Hepatocyte (in vitro differentiated cells): ENCODE measurements at regions not wholly inside any gene's neighbourhood (a gene's known extent, or its start where the extent isn't known, plus 50 kb on each side); places are given as distances from the start of the nearest gene placed in this dataset.

Source experiments
- DNase-seq: peaks from one replicate; pipeline ENCODE4 v3.0.0-alpha.2; 2016; ENCODE audit warnings: low spot score
- H2AFZ ChIP-seq: fragments of 200-600 bp; sonication (generic); 2 replicates; pipeline ENCODE4 v1.6.0; 2016; ENCODE audit warnings: antibody characterized with exemption, mild to moderate bottlenecking
- H3K27ac ChIP-seq: fragments of 200-600 bp; sonication (generic); 2 replicates; pipeline ENCODE4 v1.5.1; 2016; ENCODE audit warnings: mild to moderate bottlenecking
- H3K27me3 ChIP-seq: fragments of 200-600 bp; sonication (generic); 2 replicates; pipeline ENCODE4 v1.6.1; 2016
- H3K36me3 ChIP-seq: fragments of 200-600 bp; sonication (generic); replicated peaks from 2 replicates; pipeline ENCODE4 v1.5.1; 2016; ENCODE audit warnings: low read depth; ENCODE audit not compliant: insufficient read depth
- H3K4me1 ChIP-seq: fragments of 200-600 bp; sonication (generic); 2 replicates; pipeline ENCODE4 v1.5.1; 2016; ENCODE audit warnings: mild to moderate bottlenecking, moderate library complexity; ENCODE audit not compliant: insufficient read depth
- H3K4me2 ChIP-seq: fragments of 200-600 bp; sonication (generic); 2 replicates; pipeline ENCODE4 v1.6.0; 2016
- H3K4me3 ChIP-seq: fragments of 200-600 bp; sonication (generic); 2 replicates; pipeline ENCODE4 v1.5.1; 2016; ENCODE audit warnings: mild to moderate bottlenecking
- H3K79me2 ChIP-seq: fragments of 200-600 bp; sonication (generic); 2 replicates; pipeline ENCODE4 v1.6.0; 2017; ENCODE audit warnings: mild to moderate bottlenecking
- H3K9me2 ChIP-seq: fragments of 200-600 bp; sonication (generic); replicated peaks from 2 replicates; pipeline ENCODE4 v1.6.0; 2017; ENCODE audit warnings: mild to moderate bottlenecking; ENCODE audit not compliant: insufficient read depth
- H3K9me3 ChIP-seq: fragments of 200-600 bp; sonication (generic); 2 replicates; pipeline ENCODE4 v1.5.1; 2016; ENCODE audit warnings: low read depth, mild to moderate bottlenecking
- H4K20me1 ChIP-seq: fragments of 200-600 bp; sonication (generic); 2 replicates; pipeline ENCODE4 v1.6.0; 2016; ENCODE audit warnings: mild to moderate bottlenecking; ENCODE audit not compliant: insufficient read depth, poor library complexity, severe bottlenecking
- CTCF ChIP-seq: fragments of 200-600 bp; sonication (generic); IDR thresholded peaks from 2 replicates; pipeline ENCODE4 v1.5.1; 2016; ENCODE audit warnings: antibody characterized with exemption, mild to moderate bottlenecking; ENCODE audit not compliant: poor library complexity
- EZH2 ChIP-seq: fragments of 200-600 bp; sonication (generic); IDR thresholded peaks from 2 replicates; pipeline ENCODE4 v1.6.1; 2016; ENCODE audit warnings: antibody characterized with exemption, mild to moderate bottlenecking, borderline replicate concordance
- EZH2phosphoT487 ChIP-seq: fragments of 200-600 bp; sonication (generic); IDR thresholded peaks from one replicate; pipeline ENCODE4 v1.6.1; 2018; ENCODE audit warnings: antibody characterized with exemption, mild to moderate bottlenecking, low read depth, moderate library complexity; ENCODE audit not compliant: unreplicated experiment, severe bottlenecking
- WGBS: methylation state at CpG from one replicate; pipeline ENCODE4 v1.1.6; 2016; ENCODE audit warnings: low lambda C conversion rate; ENCODE audit errors: missing lambda C conversion rate; 5-methylcytosine and 5-hydroxymethylcytosine counted together

DNA sequence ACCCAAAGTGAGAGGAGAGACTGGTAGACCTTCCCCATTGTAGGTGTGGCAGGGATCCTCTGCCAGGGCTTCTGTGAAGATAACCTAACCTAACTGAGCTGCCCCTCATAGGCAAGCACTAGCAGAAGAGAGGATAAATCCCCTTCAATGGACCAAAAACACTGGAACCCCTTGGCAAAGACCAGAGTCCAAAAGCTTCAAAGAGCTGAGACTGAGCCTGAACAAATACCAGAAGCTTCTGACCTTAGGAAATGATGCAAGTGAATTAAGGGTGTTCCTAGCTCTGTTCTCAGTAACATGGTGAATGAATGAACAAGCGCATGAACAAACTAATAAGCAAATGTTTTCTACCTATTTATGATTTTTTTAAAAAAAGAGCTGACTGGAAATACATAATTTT is 123.2 kb downstream of the RRAGC start:
- Histone ChIP-seq H3K27ac (no peak overlapping the region), H3K27me3 (peaks cover 21% of the 10 kb centered on the region), H3K79me2 (no peaks in the 10 kb centered on the region), H3K9me2 (no peaks in the 10 kb centered on the region), H3K4me2 (no peak overlapping the region), H2AFZ (no peak overlapping the region), H3K36me3 (no peaks in the 10 kb centered on the region), H3K4me3 (no peak overlapping the region), H4K20me1 (no peaks in the 10 kb centered on the region), H3K9me3 (no peaks in the 10 kb centered on the region), H3K4me1 (no peaks in the 10 kb centered on the region)
- 100% methylated on average over 1 of the region's 1 CpG for WGBS
- no peak for DNase-seq
- TF ChIP-seq EZH2phosphoT487 = no peak
- TF ChIP-seq EZH2 = no peak
- TF ChIP-seq CTCF = no peak

DNA sequence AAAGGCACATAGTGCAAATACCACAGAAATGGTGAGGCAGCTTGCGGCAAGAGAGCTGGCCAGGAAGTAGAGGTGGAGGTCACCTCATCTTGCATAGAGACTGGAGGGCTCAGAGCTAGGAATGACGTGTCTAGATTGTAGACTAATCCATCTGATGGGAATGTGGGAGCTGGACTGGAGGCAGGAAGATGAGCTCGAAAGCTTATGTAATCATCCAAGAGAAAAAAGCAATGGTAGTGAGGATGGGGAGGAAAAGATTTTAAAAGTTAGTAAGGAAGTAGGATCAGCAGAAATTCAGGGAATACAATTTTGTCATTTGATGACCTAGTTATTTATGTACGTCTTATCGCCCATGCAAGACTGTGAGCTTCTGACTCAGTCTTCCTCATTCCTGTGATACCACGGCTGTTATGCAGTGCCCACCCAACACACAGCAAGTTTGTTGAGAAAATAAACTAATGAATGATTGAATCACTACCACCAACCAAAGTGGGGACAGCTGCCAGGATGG is 123.9 kb downstream of the RRAGC start:
- DNase-seq = no peak
- TF ChIP-seq CTCF (no peak), EZH2 (no peak), EZH2phosphoT487 (no peak)
- H3K4me1 ChIP-seq = no peaks in the 10 kb centered on the region
- H3K9me2 ChIP-seq = no peaks in the 10 kb centered on the region
- no peak overlapping the region for H3K4me3 ChIP-seq
- H3K79me2 ChIP-seq = no peaks in the 10 kb centered on the region
- WGBS = 83% methylated on average over 6 of the region's 6 CpGs
- H4K20me1 ChIP-seq = no peaks in the 10 kb centered on the region
- no peak overlapping the region for H3K4me2 ChIP-seq
- no peak overlapping the region for H2AFZ ChIP-seq
- H3K27me3 ChIP-seq = peaks cover 24% of the 10 kb centered on the region
- no peaks in the 10 kb centered on the region for H3K36me3 ChIP-seq
- H3K9me3 ChIP-seq = no peaks in the 10 kb centered on the region
- H3K27ac ChIP-seq = no peak overlapping the region

GRCh38 chr1:38733761-38734160 is 125.8 kb downstream of the RRAGC start:
- Histone ChIP-seq H3K79me2 (no peaks in the 10 kb centered on the region), H3K4me1 (peaks cover under 1% of the 10 kb centered on the region), H3K9me3 (no peaks in the 10 kb centered on the region), H3K9me2 (no peaks in the 10 kb centered on the region), H3K4me2 (no peak overlapping the region), H3K4me3 (no peak overlapping the region), H2AFZ (no peak overlapping the region), H3K27me3 (peaks cover 40% of the 10 kb centered on the region), H4K20me1 (no peaks in the 10 kb centered on the region), H3K27ac (no peak overlapping the region), H3K36me3 (no peaks in the 10 kb centered on the region)
- DNase-seq = no peak
- no peak for TF ChIP-seq EZH2
- no peak for TF ChIP-seq EZH2phosphoT487
- TF ChIP-seq CTCF = no peak
- WGBS = 75% methylated on average over 3 of the region's 3 CpGs
